GM18499 (cell line): ENCODE measurements at regions not wholly inside any gene's neighbourhood (a gene's known extent, or its start where the extent isn't known, plus 50 kb on each side); places are given as distances from the start of the nearest gene placed in this dataset.
"Not testable (repeated sequence)": the region's sequence is repeated elsewhere in the genome, so short reads cannot be mapped to it uniquely, and the experiment has no call there.

Experiments
- ATAC-seq: cut with Tn5 transposase; IDR thresholded peaks from one replicate; pipeline ENCODE4 v1.9.1; 2021; ENCODE audit warnings: moderate number of reproducible peaks; ENCODE audit not compliant: insufficient read depth, unreplicated experiment

DNA sequence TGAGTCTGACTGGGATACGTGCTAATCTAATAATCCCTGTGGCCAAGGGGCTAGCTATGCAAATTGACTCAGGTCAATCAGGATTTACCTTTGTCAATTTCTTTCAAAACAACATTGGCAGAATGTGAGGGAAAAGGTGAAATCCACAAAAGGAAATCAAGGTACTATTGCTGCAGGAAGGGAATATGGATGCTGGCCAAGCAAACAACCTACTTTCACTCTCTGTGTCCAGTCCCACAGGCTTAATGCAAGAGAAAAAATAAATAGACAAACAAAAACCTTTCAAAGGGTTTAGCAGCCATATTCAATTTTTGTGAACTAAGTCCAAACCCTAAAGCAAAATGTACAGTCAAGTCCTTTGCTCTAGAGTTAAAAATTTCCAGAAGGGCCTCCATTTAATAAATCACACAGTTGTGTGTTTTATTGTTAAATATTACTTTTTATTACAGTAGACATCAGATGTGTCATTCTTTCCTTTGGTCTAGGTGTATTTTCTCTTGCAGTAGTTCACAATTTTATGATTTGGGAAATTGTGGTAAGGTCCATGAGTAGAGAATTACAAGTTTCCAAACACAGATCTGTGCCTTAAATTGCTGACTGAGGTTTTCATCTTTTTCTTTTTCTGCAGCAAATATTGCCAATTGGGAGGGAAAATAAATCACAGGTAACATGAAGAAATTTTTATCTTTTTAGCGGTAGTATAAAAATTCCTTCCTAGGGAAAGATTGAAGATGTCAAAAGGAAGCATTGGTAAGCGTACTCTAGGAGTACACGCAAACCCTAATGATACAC lies 309.1 kb downstream of the DMAC1 start:
- ATAC-seq = no peak

DNA sequence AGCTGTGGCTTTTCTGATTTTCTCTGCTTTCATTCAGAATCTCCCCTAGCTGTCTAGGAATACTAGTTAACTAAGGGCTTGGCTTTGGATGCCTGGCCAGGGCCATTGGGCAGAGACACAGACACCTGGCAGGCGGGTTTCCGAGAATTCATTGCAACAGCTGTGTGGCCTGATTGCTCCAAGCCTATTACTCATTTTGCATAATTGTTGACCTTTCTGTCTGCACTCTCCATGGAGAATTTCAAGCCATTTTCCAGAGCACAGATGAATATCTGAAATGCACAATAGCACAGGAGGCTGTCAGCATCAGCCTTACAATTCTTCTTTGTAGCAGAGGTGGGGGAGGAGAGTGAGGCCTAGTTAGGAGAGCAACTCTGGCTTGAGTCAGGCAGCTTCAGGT lies 310.5 kb downstream of the DMAC1 start:
- no peak for ATAC-seq

DNA sequence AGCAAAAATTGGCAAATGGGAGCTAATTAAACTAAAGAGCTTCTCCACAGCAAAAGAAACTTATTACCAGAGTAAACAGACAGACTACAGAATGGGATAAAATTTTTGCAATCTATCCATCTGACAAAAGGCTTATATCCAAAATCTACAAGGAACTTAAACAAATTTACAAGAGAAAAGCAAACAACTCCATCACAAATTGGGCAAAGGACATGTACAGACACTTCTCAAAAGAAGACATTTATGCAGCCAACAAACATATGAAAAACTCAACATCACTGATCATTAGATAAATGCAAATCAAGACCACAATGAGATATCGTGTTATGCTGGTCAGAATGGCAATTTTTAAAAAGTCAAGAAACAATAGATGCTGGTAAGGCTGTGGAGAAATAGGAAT lies 315.6 kb downstream of the DMAC1 start:
- ATAC-seq = not testable (repeated sequence)

DNA sequence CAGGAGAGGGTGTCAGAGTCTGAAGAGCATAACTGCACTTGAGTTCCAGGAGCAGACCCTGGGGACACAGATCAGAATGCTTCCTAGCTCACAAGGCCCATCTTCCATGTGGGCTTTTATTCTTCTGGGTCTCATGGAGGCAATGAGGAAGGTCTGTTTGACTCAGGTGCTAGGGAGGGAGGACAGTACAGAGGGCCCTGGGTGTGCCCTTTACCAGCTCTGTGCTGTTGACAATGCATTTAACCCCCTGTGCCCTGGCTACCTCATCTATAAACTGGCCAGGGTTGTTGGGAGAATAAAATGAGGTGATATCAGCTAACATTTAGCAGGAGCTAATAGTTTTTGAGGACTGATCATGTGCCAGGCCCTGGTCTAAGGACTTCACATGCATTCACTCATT lies 318.0 kb downstream of the DMAC1 start:
- no peak for ATAC-seq

DNA sequence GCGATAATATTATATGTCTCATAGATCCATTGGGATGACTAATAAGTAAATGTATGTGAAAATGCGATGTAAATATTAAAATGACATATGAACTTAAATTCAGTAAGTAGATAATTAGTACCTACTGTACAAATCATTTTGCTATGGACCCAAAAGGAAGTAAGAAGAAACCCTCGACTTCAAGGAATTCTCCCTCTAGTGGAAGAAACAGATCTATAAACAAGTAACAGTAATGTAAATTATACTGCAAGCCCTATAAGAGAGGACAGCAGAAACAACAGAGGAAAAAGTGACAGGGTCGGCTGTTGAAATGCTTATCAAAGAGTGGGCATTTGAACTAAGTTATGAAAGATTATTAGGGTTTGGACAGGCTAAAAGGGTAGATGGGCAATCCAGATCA lies 320.3 kb downstream of the DMAC1 start:
- no peak for ATAC-seq

DNA sequence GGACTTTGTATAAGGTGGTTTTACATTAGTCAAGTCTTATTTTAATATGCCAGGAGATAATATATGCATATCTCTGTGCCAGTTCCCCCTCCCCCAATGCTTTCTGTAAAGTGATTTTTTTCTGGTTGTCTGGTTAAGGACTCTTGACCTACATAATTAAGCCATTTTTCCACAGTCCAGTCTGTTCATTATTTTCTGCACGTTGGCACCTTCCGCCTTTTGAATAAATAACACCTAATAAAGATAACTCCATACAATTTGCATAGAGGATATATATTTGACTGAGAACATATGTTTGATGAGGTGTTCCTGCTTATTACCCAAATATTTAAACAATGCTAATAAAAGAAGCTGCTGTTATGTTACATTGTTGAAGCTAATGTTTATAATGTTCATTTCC lies 320.9 kb downstream of the DMAC1 start:
- ATAC-seq = no peak

DNA sequence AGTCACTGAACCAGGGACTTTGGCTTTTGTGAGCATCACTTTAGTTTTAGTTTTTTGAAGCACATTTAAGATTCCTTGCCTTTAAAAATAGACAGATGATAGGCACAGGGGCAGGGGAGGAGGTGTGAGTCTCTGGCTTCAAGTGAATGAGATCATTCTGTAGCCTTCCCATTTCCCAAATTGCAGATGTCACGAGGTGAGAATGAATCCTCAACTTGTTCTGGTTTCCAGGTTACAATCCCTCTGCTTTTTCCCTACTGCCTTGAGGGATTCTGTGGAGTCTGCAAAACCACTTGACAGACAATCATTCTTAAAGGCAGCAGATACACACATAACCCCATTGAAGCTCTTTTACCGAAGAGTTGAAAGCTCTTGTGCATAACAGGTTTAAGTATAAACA lies 332.4 kb downstream of the DMAC1 start:
- no peak for ATAC-seq

DNA sequence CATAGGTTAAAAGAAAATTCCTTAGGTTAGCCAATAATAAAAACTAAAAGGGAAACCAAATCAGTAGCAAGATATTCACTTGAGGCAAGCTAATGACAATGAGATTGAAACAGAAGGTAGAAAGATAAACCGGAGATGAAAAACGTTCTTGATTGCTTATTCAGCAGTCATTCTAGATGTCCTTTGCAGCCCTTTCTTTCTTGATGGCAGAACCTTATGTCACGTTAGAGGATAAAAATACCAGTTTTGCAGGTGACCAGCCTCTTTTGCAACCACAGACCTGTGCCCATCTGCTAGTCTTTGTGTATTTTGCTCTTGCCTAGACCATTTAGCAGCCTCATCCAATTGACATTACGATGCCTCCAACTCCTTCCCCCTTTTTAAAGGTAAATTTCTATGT lies 337.8 kb downstream of the DMAC1 start:
- ATAC-seq = no peak

DNA sequence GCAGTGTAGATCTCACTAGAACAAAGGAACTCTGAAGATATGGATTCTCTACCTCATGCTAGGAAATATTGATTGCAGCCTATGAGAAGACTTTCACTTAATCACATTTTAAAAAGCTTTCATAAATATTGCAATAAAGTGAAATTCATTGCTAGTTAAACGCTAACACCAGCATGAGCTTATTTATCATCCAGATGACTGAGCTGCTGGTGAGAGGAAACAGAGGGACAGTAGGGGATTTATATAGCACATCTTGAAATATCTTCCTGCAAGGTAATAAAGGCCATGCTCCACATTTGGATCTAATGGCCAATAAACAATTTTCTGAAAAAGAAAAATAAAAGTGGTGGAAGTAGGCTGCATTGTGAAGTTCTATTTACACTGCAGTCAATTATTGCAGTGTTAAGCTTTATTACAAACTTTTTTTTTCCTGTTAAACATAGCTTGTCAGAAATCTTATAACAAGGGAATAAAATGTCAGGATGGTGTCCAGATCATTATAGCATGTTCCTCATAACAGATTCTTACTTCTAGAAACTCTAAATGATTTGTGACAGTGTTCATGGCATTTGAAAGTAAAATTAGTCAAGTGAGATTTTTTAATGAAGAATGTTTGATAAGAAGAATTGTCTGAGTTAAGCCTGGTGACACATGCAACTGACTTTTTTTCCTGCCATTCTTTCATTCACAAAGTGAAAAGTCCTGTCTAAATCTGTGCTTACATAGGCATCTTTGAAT lies 342.6 kb downstream of the DMAC1 start:
- no peak for ATAC-seq

DNA sequence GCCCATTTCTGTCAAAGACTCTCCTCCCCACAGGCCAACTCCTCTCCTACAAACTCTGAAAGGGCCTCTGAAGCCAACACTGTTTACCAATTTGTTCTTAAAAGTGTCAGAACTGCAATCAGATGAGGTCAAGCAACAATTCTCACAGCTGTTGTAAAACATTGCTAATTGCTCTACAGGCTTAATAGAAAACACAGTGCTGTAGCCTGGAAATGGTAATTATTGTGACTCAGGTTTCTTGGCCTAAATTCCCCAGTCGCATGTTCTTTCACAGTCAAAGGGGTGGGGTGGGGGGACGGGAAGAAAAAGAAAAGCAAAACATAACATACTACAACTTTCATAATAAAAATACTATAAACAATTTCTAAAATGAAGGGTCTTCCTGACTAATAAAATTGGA lies 343.2 kb downstream of the DMAC1 start:
- no peak for ATAC-seq

DNA sequence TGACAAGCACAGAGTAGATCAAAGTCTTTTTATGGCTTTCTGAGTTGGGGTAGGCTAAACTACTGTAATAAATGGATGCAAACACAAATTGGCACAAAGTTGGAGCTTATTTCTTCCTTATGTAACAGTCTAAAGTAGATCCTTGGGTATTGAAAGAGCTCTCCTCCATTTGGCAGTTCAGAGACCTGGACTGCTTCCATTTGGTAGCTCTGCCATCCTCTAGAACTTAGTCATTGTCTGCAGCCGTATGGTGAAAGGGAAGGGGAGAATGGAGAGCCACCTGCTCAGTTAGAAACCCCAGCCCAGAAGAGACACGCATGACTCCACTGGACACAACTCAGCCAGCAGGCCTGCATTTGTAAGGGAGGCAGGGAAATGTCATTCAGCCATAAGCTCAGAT lies 345.0 kb downstream of the DMAC1 start:
- no peak for ATAC-seq

DNA sequence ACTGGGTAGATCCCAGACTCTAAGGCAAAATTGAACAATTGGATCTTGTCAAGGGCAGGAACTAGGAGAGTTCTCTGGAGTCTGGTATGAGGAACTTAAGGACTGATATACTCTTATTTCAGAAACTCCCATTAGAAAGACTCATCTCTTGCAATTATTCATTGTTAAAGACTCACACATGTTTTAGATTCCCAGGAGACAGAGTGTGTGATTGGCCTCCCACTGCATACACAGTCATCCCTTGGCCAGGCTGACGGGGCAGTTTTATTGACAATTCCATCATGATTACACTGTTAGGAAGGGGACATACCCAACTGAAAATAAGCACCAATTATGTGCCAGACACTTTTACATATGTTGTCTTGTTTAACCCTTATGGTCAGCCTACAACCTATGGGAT lies 347.2 kb downstream of the DMAC1 start:
- no peak for ATAC-seq

DNA sequence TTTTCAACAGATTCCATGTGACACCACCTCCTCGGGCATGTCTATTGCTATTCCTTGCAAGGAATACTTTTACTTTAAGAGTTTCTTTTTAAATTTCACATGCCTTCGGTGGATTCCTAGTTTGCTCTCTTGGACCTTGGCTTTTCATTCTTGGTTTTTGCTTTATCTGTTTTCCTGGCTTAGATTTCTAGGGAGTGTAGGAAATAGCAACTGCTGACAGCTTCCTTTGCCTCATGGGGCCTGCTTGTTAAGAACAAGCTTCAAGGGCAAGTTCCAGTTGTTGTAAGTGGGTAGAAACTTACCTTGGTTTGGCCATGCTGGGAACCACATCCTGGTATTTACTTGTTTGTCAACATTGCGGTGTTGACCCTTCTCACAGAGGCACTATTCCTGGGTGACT lies 348.5 kb downstream of the DMAC1 start:
- ATAC-seq = no peak

DNA sequence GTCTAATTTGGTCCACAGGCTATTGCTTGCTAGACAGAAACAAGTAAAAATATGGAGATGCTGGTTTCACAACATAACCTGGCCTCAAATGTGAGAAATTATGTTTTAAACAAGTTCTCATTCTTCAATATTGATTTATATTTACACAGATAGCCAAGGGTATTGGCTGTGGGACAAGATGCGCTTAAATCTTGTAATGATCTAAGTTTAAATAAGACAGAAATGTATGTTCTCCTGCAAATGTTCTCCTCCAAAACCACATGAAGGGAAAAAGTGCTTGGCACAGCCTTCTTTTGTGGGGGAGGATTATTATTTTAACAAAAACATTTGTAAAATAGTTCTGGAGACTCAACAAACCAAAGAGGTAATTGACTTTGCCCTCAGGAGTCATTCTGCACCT lies 356.0 kb downstream of the DMAC1 start:
- ATAC-seq = no peak

DNA sequence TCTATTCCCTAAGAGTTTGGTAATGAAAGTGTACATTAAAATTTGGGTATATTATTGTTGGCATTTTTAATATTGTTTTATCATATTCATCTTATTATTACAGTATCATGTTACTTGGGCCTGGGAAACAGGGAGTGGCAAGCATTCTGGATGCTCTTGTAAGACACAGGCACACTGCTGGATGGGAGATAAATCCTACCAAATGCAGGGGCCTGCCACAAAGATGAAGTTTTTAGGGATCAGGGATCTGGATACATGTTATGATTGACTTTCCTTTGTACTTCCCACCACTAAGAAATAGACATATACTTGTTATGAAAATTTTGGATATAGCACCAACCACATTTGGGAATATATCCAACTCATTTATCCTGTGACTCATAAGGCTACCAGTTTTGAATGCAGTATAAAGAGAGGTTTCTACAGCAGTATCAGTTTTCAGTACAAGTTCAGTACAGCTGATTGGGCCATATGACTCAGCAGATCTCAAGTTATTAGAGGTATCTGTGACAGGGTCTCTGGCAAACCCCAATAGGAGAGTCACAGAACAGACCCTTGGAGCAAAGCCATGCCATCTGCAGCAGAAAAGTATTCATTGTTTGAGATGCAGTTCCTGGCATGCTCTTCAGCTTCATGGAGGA lies 360.1 kb downstream of the DMAC1 start:
- no peak for ATAC-seq

DNA sequence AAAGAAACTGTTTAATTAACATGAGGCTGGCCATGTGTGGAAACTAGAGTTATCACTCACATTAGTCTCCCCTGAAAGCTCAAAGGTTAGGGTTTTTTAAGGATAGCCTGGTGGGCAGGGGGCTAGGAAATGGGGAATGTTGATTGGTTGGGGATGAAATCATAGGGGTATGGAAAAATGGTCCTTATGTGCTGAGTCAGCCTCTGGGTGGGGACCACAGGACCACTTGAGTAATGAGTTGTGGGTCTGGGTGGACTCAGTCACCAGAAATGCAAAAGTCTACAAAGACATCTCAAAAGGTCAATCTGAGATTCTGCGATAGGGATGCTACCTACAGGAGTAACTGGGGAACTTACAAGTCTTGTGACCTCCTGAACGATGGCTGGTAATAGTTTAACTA lies 362.8 kb downstream of the DMAC1 start:
- ATAC-seq = no peak

DNA sequence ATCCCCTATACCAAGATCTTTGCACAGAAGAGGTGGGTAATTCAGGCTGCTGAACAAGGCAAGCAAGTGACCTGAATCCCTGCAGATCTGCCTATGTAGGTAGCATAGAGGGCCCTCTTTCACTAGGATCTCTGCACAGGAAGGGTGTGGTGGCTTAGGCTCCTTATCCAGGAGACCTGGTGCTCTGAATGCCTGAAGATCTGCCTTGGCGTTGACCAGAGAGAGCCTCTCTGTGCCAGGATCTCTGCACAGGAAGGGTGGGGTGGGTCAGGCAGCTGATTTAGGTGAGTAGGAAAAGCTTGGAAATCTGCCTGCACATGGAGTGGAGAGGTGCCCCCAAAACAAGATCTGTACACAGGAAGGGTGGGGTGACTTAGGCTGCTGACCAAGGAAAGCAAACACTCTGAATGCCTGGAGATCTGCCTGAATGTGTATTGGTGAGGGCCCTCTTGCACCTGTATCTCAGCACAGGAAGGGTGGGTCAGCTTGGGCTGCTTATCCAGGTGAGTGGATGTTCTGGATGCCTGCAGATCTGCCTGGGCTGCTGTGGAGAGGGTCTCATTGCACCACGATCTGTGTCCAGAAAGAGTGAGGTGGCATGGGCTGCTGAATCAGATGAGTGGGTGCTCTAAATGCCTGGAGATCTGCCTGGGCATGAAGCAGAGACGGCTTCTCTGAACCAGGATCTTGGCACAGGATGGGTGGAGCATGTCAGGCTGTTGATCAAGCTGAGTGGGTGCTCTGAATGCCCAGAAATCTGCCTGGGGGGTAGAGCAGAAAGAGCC lies 365.9 kb downstream of the DMAC1 start:
- ATAC-seq = no peak

DNA sequence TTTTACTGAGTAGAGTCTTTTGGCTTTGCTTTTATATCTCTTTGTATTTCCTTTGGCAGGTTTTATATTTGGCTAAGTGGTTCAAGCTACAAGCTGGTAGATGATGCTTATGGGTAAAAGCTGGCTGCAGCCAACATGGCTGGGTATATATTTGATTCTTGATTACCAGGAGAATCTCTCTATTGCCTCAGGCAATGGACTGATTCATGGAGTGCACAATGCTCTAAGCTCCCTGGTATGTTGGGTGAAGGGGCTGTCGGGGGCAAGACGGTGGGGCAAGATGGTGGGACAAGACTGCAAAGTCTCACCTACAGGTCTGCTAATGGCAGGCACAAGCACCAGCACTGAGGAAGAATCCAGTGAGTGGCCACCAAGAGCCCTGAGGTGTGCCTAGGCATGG lies 366.6 kb downstream of the DMAC1 start:
- no peak for ATAC-seq

DNA sequence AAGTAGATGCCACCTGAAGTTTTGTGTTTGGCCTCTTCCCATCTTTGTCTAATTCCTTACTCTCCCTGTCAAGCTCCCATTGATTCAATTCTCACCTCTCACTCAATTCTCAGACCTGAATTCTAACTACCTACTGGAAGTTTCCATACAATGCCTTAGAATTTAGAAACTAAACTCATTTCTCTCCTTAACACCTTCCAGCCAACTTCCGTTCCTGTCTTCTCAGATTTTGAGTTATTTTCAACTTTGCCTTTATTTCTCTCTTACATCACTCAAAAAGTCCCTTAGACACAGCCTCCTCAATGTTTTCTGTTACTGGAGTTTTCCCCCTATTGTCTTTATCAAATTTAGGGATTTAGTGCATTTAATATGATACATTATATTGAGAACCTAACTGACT lies 382.2 kb downstream of the DMAC1 start:
- not testable (repeated sequence) for ATAC-seq

DNA sequence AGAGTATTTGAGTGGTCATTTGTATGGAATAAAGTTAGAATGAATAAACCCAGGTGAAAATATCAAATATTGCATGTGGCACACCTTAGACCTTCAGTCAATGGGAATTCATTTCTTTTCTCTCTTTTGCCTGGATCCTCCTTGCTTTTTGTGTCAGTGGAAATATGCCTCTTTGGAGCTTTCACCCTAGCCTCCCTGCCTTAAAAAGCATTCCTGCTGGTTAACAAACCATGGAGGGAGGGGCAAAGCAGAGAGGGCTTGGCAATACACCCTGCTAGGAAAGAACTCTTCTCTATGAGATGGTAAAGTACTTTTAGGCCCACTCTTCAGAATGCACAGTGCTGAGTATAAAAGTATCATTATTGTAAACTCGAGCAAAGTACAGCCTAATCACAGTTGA lies 383.7 kb downstream of the DMAC1 start:
- ATAC-seq = no peak

DNA sequence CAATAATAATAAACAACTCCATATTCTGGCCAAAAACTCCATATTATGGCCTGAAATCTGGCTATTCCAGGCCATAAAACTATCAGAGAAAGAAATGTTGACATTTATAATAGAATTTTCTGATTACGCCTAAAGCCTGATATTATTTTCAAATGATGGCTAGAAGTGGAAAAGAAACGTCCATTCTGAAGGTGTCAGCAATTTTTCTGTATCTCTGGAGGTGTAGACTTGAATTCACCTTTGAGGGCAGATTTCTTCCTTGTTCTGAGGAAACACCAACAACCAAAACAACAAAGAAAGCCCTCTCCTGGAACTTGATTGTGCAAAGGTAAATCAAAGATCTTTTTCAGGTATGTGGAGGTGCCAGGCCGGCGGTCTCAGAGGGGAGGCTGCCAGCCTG lies 390.7 kb downstream of the DMAC1 start:
- ATAC-seq = no peak
